Tibial nerve (tissue), 4 donors: ENCODE measurements at regions not wholly inside any gene's neighbourhood (a gene's known extent, or its start where the extent isn't known, plus 50 kb on each side); places are given as distances from the start of the nearest gene placed in this dataset.
"Not testable (repeated sequence)": the region's sequence is repeated elsewhere in the genome, so short reads cannot be mapped to it uniquely, and the experiment has no call there.

Experiments
- CTCF ChIP-seq, 5 experiments: fragments of 200-600 bp in 3 of 5; fragments of 450-650 bp in 2 of 5; sonication (generic) in 3 of 5; IDR thresholded peaks; one replicate each; pipeline ENCODE4 v1.5.1; 2016 to 2019; ENCODE audit warnings: antibody characterized with exemption in 5 of 5, mild to moderate bottlenecking in 3 of 5, moderate library complexity in 2 of 5
- EP300 ChIP-seq, 2 donors: sonication (generic); formaldehyde crosslinking; IDR thresholded peaks; one replicate each; pipeline ENCODE4 v1.6.1; 2017; ENCODE audit warnings: antibody characterized with exemption in 2 of 2, mild to moderate bottlenecking in 1 of 2
- POLR2A ChIP-seq, 2 donors: fragments of 450-650 bp; IDR thresholded peaks; one replicate each; pipeline ENCODE4 v1.6.1; 2017; ENCODE audit warnings: antibody characterized with exemption in 2 of 2, mild to moderate bottlenecking in 2 of 2, moderate library complexity in 2 of 2

- TF ChIP-seq CTCF, POLR2A, EP300 (IDR thresholded peaks at IDR 0.05): not testable (repeated sequence)
Observed at GRCh38 chr3:178349218-178349596, 187.0 kb upstream of the KCNMB2 start.
